ENCODE measurements at regions not wholly inside any gene's neighbourhood (a gene's known extent, or its start where the extent isn't known, plus 50 kb on each side); places are given as distances from the start of the nearest gene placed in this dataset.

- TF ChIP-seq CTCF (conservative IDR thresholded peaks at IDR 0.05 in 1 of 2, IDR thresholded peaks at IDR 0.05 in 1 of 2; ENCODE audit: extremely low read depth in 1 of 2, insufficient read depth in 1 of 2, low read depth in 1 of 2, low read length in 2 of 2) (no peak), EZH2 (IDR thresholded peaks at IDR 0.05; ENCODE audit: borderline replicate concordance, low read length) (no peak)
Measured at GRCh38 chr2:44071454-44072046, 75.8 kb upstream of the LRPPRC start.

Measured in mammary epithelial cell (primary cell).